Skeletal muscle satellite cell (primary cell): ENCODE measurements at regions not wholly inside any gene's neighbourhood (a gene's known extent, or its start where the extent isn't known, plus 50 kb on each side); places are given as distances from the start of the nearest gene placed in this dataset.

Experiments used
- H3K27me3 ChIP-seq: 2 replicates; pipeline ENCODE4 v1.7.0; 2013; ENCODE audit warnings: low read length; ENCODE audit not compliant: control insufficient read depth, insufficient read depth
- H3K36me3 ChIP-seq: 2 replicates; pipeline ENCODE4 v1.7.0; 2013; ENCODE audit warnings: mild to moderate bottlenecking, control low read depth, low read length; ENCODE audit not compliant: insufficient read depth
- H3K4me1 ChIP-seq: 2 replicates; pipeline ENCODE4 v1.7.0; 2013; ENCODE audit warnings: low read length; ENCODE audit not compliant: control insufficient read depth, insufficient read depth
- H3K4me2 ChIP-seq: 2 replicates; pipeline ENCODE4 v1.7.0; 2013; ENCODE audit warnings: mild to moderate bottlenecking, low read length
- H3K4me3 ChIP-seq: 2 replicates; pipeline ENCODE4 v1.7.0; 2013; ENCODE audit warnings: low read length
- H3K9ac ChIP-seq: 2 replicates; pipeline ENCODE4 v1.7.0; 2013; ENCODE audit warnings: mild to moderate bottlenecking, low read depth, low read length, moderate library complexity
- H3K9me3 ChIP-seq: replicated peaks from 2 replicates; pipeline ENCODE4 v1.7.0; 2013; ENCODE audit warnings: mild to moderate bottlenecking, control low read depth, low read length

GRCh38 chr21:16181018-16181417, 451.2 kb downstream of the USP25 start:
- Histone ChIP-seq H3K4me2 (no peak overlapping the region), H3K4me1 (no peaks in the 10 kb centered on the region), H3K9ac (no peak overlapping the region)

GRCh38 chr21:16185766-16186165, 456.0 kb downstream of the USP25 start:
- H3K4me3 ChIP-seq, result no peak overlapping the region
- no peaks in the 10 kb centered on the region for H3K4me1 ChIP-seq
- no peaks in the 10 kb centered on the region for H3K27me3 ChIP-seq
- H3K36me3 ChIP-seq, result no peaks in the 10 kb centered on the region
- no peaks in the 10 kb centered on the region for H3K9me3 ChIP-seq
- H3K9ac ChIP-seq, result no peak overlapping the region
- H3K4me2 ChIP-seq, result no peak overlapping the region

More at GRCh38 chr21:16181018-16181417, 451.2 kb downstream of the USP25 start:
- no peaks in the 10 kb centered on the region for H3K27me3 ChIP-seq
- H3K36me3 ChIP-seq, result no peaks in the 10 kb centered on the region
- no peak overlapping the region for H3K4me3 ChIP-seq
- no peaks in the 10 kb centered on the region for H3K9me3 ChIP-seq

- no peaks in the 10 kb centered on the region for H3K27me3 ChIP-seq
- H3K4me3 ChIP-seq, result no peak overlapping the region
- H3K4me1 ChIP-seq, result no peaks in the 10 kb centered on the region
- no peaks in the 10 kb centered on the region for H3K9me3 ChIP-seq
- no peaks in the 10 kb centered on the region for H3K36me3 ChIP-seq
- H3K9ac ChIP-seq, result no peak overlapping the region
- no peak overlapping the region for H3K4me2 ChIP-seq
These were observed 457.0 kb downstream of the USP25 start for GRCh38 chr21:16186742-16187141.

GRCh38 chr21:16187603-16188301, 458.0 kb downstream of the USP25 start:
- no peak overlapping the region for H3K9ac ChIP-seq
- H3K9me3 ChIP-seq, result no peaks in the 10 kb centered on the region
- no peak overlapping the region for H3K4me3 ChIP-seq
- H3K4me1 ChIP-seq, result no peaks in the 10 kb centered on the region
- H3K4me2 ChIP-seq, result no peak overlapping the region
- no peaks in the 10 kb centered on the region for H3K36me3 ChIP-seq
- no peaks in the 10 kb centered on the region for H3K27me3 ChIP-seq

- Histone ChIP-seq H3K4me3 (no peak overlapping the region), H3K4me1 (peaks cover 10% of the 10 kb centered on the region), H3K9ac (no peak overlapping the region), H3K9me3 (no peaks in the 10 kb centered on the region), H3K36me3 (no peaks in the 10 kb centered on the region), H3K4me2 (no peak overlapping the region), H3K27me3 (no peaks in the 10 kb centered on the region)
These were observed 463.1 kb downstream of the USP25 start for GRCh38 chr21:16192902-16193301.

- Histone ChIP-seq H3K4me3 (peak overlapping the region; percentile 74), H3K9ac (peak overlapping the region; percentile 90)
These were observed 463.8 kb downstream of the USP25 start for GRCh38 chr21:16193496-16194094.

GRCh38 chr21:16194095-16194787, 464.5 kb downstream of the USP25 start:
- no peaks in the 10 kb centered on the region for H3K27me3 ChIP-seq
- H3K9ac ChIP-seq, result peak overlapping the region; percentile 90
- H3K36me3 ChIP-seq, result no peaks in the 10 kb centered on the region
- H3K4me3 ChIP-seq, result peak overlapping the region; percentile 74
- peak overlapping the region; percentile 77 for H3K4me2 ChIP-seq
- H3K9me3 ChIP-seq, result no peaks in the 10 kb centered on the region
- H3K4me1 ChIP-seq, result peaks cover 10% of the 10 kb centered on the region

More at GRCh38 chr21:16193496-16194094, 463.8 kb downstream of the USP25 start:
- Histone ChIP-seq H3K4me2 (peak overlapping the region; percentile 77), H3K36me3 (no peaks in the 10 kb centered on the region), H3K27me3 (no peaks in the 10 kb centered on the region), H3K4me1 (peaks cover 10% of the 10 kb centered on the region), H3K9me3 (no peaks in the 10 kb centered on the region)

GRCh38 chr21:16194788-16195537, 465.2 kb downstream of the USP25 start:
- peak overlapping the region; percentile 77 for H3K4me2 ChIP-seq
- no peaks in the 10 kb centered on the region for H3K36me3 ChIP-seq
- H3K27me3 ChIP-seq, result no peaks in the 10 kb centered on the region
- peaks cover 10% of the 10 kb centered on the region for H3K4me1 ChIP-seq
- peak overlapping the region; percentile 90 for H3K9ac ChIP-seq
- peak overlapping the region; percentile 74 for H3K4me3 ChIP-seq
- no peaks in the 10 kb centered on the region for H3K9me3 ChIP-seq

GRCh38 chr21:16195538-16195910, 465.7 kb downstream of the USP25 start:
- no peaks in the 10 kb centered on the region for H3K9me3 ChIP-seq
- peak overlapping the region; percentile 74 for H3K4me3 ChIP-seq
- peaks cover 10% of the 10 kb centered on the region for H3K4me1 ChIP-seq
- H3K9ac ChIP-seq, result peak overlapping the region; percentile 90
- peak overlapping the region; percentile 77 for H3K4me2 ChIP-seq
- H3K27me3 ChIP-seq, result no peaks in the 10 kb centered on the region
- no peaks in the 10 kb centered on the region for H3K36me3 ChIP-seq

GRCh38 chr21:16196001-16196400, 466.2 kb downstream of the USP25 start:
- Histone ChIP-seq H3K9me3 (no peaks in the 10 kb centered on the region), H3K36me3 (no peaks in the 10 kb centered on the region), H3K4me3 (peak overlapping the region; percentile 74), H3K4me2 (peak overlapping the region; percentile 77), H3K27me3 (no peaks in the 10 kb centered on the region), H3K9ac (peak overlapping the region; percentile 90), H3K4me1 (peaks cover 10% of the 10 kb centered on the region)

GRCh38 chr21:16198546-16198945, 468.8 kb downstream of the USP25 start:
- no peaks in the 10 kb centered on the region for H3K36me3 ChIP-seq
- H3K27me3 ChIP-seq, result no peaks in the 10 kb centered on the region
- no peaks in the 10 kb centered on the region for H3K9me3 ChIP-seq
- H3K4me3 ChIP-seq, result no peak overlapping the region
- peaks cover 7% of the 10 kb centered on the region for H3K4me1 ChIP-seq
- no peak overlapping the region for H3K4me2 ChIP-seq
- H3K9ac ChIP-seq, result no peak overlapping the region
